GM12878 (cell line): ENCODE measurements at regions not wholly inside any gene's neighbourhood (a gene's known extent, or its start where the extent isn't known, plus 50 kb on each side); places are given as distances from the start of the nearest gene placed in this dataset.

Experiments
- BMI1 ChIP-seq: fragments of 450-650 bp; IDR thresholded peaks from 2 replicates; pipeline ENCODE4 v1.6.1; 2016; ENCODE audit warnings: mild to moderate bottlenecking, moderate library complexity, borderline replicate concordance
- BRCA1 ChIP-seq: IDR thresholded peaks from 2 replicates; pipeline ENCODE4 v1.6.1; 2011; ENCODE audit warnings: low read depth, low read length, improper control_type of control experiment
- CBFB ChIP-seq: IDR thresholded peaks from 2 replicates; pipeline ENCODE4 v1.6.1; 2016; ENCODE audit warnings: antibody characterized with exemption, low read depth
- CEBPZ ChIP-seq: fragments of 150-350 bp; IDR thresholded peaks from 2 replicates; pipeline ENCODE4 v1.6.1; 2016; ENCODE audit warnings: low read depth, low read length
- CHD2 ChIP-seq: IDR thresholded peaks from 2 replicates; pipeline ENCODE4 v1.6.1; 2011; ENCODE audit warnings: low read depth, low read length, improper control_type of control experiment, borderline replicate concordance
- EED ChIP-seq: sonication (generic); IDR thresholded peaks from 2 replicates; pipeline ENCODE4 v1.6.1; 2016; ENCODE audit warnings: antibody characterized with exemption, low read depth
- GATAD2B ChIP-seq: fragments of 450-650 bp; conservative IDR thresholded peaks from 2 replicates; pipeline ENCODE4 v1.6.1; 2017; ENCODE audit warnings: low read depth, mild to moderate bottlenecking, moderate library complexity
- HDAC6 ChIP-seq: fragments of 200-600 bp; sonication (generic); IDR thresholded peaks from one replicate; pipeline ENCODE4 v1.8.0; 2017; ENCODE audit warnings: antibody characterized with exemption; ENCODE audit not compliant: unreplicated experiment
- KAT2A ChIP-seq: conservative IDR thresholded peaks from 2 replicates; pipeline ENCODE4 v1.6.1; 2011; ENCODE audit warnings: low read depth, low read length; ENCODE audit not compliant: control insufficient read depth
- KLF5 ChIP-seq: fragments of 450-650 bp; IDR thresholded peaks from 2 replicates; pipeline ENCODE4 v1.6.1; 2014; ENCODE audit warnings: mild to moderate bottlenecking; ENCODE audit not compliant: partially characterized antibody
- LARP7 ChIP-seq: fragments of 450-650 bp; IDR thresholded peaks from 2 replicates; pipeline ENCODE4 v1.6.1; 2017; ENCODE audit warnings: mild to moderate bottlenecking
- MTA2 ChIP-seq: fragments of 450-650 bp; IDR thresholded peaks from 2 replicates; pipeline ENCODE4 v1.6.1; 2016; ENCODE audit warnings: low read depth, mild to moderate bottlenecking, moderate library complexity
- NFYA ChIP-seq: IDR thresholded peaks from 2 replicates; pipeline ENCODE4 v1.6.1; 2011; ENCODE audit warnings: low read depth, mild to moderate bottlenecking, low read length, improper control_type of control experiment, borderline replicate concordance
- NR2C2 ChIP-seq: IDR thresholded peaks from 2 replicates; pipeline ENCODE4 v1.6.1; 2011; ENCODE audit warnings: borderline replicate concordance, low read depth; ENCODE audit not compliant: control insufficient read depth, insufficient read length
- NR2F1 ChIP-seq: fragments of 450-650 bp; conservative IDR thresholded peaks from 2 replicates; pipeline ENCODE4 v1.6.1; 2017; ENCODE audit warnings: mild to moderate bottlenecking
- PAX5 ChIP-seq: IDR thresholded peaks from 2 replicates; pipeline ENCODE4 v1.6.1; 2011; ENCODE audit warnings: low read depth, low read length, borderline replicate concordance
- POLR2A ChIP-seq: IDR thresholded peaks from 2 replicates; pipeline ENCODE4 v1.6.1; 2011; ENCODE audit warnings: low read depth, mild to moderate bottlenecking, low read length
- POLR2AphosphoS2 ChIP-seq: IDR thresholded peaks from 2 replicates; pipeline ENCODE4 v1.6.1; 2011; ENCODE audit warnings: low read depth, mild to moderate bottlenecking, low read length, improper control_type of control experiment, moderate library complexity
- RBBP5 ChIP-seq: fragments of 200-600 bp; sonication (generic); conservative IDR thresholded peaks from 2 replicates; pipeline ENCODE4 v1.6.1; 2016
- REST ChIP-seq: IDR thresholded peaks from 2 replicates; pipeline ENCODE4 v1.6.1; 2012; ENCODE audit warnings: mild to moderate bottlenecking, low read depth, low read length
- SIN3A ChIP-seq: IDR thresholded peaks from 2 replicates; pipeline ENCODE4 v1.6.1; 2012; ENCODE audit warnings: low read depth, low read length, improper control_type of control experiment
- SP1 ChIP-seq: IDR thresholded peaks from one replicate; pipeline ENCODE4 v1.6.1; 2011; ENCODE audit warnings: low read depth, low read length
- SUPT20H ChIP-seq: IDR thresholded peaks from 2 replicates; pipeline ENCODE4 v1.6.1; 2011; ENCODE audit warnings: low read depth, mild to moderate bottlenecking, low read length, moderate library complexity, borderline replicate concordance; ENCODE audit not compliant: control insufficient read depth
- TCF12 ChIP-seq: IDR thresholded peaks from 2 replicates; pipeline ENCODE4 v1.6.1; 2011; ENCODE audit warnings: low read depth, mild to moderate bottlenecking, low read length
- WRNIP1 ChIP-seq: IDR thresholded peaks from 2 replicates; pipeline ENCODE4 v1.6.1; 2011; ENCODE audit warnings: low read depth, low read length, improper control_type of control experiment, borderline replicate concordance
- YBX1 ChIP-seq: fragments of 450-650 bp; IDR thresholded peaks from 2 replicates; pipeline ENCODE4 v1.6.1; 2016; ENCODE audit warnings: antibody characterized with exemption
- ZNF384 ChIP-seq: IDR thresholded peaks from 2 replicates; pipeline ENCODE4 v1.6.1; 2012; ENCODE audit warnings: low read depth, mild to moderate bottlenecking, low read length, improper control_type of control experiment, borderline replicate concordance

- TF ChIP-seq MTA2, result peak; percentile 95
- TF ChIP-seq SP1, result no peak
- TF ChIP-seq PAX5, result peak; percentile 71; the same call in 1 of the 2 replicates
- no peak for TF ChIP-seq LARP7
- TF ChIP-seq HDAC6, result no peak
- TF ChIP-seq NR2C2, result no peak
- no peak for TF ChIP-seq YBX1
- peak; percentile 64 for TF ChIP-seq CBFB
- TF ChIP-seq NFYA, result no peak
- peak; percentile 95 for TF ChIP-seq TCF12
- TF ChIP-seq GATAD2B, result no peak
- no peak for TF ChIP-seq KAT2A
- no peak for TF ChIP-seq POLR2A
- peak; percentile 59 for TF ChIP-seq EED
- TF ChIP-seq REST, result no peak
- TF ChIP-seq BRCA1, result no peak
- TF ChIP-seq SUPT20H, result no peak
- peak; percentile 78; the same call in 1 of the 2 replicates for TF ChIP-seq BMI1
- no peak for TF ChIP-seq POLR2AphosphoS2
- TF ChIP-seq ZNF384, result no peak
- TF ChIP-seq SIN3A, result no peak
- 0 out of 2 replicates have a peak, but pooled peaks have one; percentile 49 for TF ChIP-seq NR2F1
- TF ChIP-seq WRNIP1, result no peak
- TF ChIP-seq CHD2, result no peak
- no peak for TF ChIP-seq CEBPZ
- no peak for TF ChIP-seq KLF5
- no peak for TF ChIP-seq RBBP5
These were observed 64.8 kb upstream of the NRSN1 start (continued) for GRCh38 chr6:24060982-24061754.
